Stimulated activated CD4-positive, alpha-beta T cell treated with anti-CD3 and anti-CD28 coated beads, Interleukin-2, amount 100 ng/mL, for 48 hours (primary cell): ENCODE measurements at regions not wholly inside any gene's neighbourhood (a gene's known extent, or its start where the extent isn't known, plus 50 kb on each side); places are given as distances from the start of the nearest gene placed in this dataset.

Source experiments
- DNase-seq, 2 donors: peaks; one replicate each; pipeline ENCODE4 v3.0.0-alpha.2; 2020

DNA sequence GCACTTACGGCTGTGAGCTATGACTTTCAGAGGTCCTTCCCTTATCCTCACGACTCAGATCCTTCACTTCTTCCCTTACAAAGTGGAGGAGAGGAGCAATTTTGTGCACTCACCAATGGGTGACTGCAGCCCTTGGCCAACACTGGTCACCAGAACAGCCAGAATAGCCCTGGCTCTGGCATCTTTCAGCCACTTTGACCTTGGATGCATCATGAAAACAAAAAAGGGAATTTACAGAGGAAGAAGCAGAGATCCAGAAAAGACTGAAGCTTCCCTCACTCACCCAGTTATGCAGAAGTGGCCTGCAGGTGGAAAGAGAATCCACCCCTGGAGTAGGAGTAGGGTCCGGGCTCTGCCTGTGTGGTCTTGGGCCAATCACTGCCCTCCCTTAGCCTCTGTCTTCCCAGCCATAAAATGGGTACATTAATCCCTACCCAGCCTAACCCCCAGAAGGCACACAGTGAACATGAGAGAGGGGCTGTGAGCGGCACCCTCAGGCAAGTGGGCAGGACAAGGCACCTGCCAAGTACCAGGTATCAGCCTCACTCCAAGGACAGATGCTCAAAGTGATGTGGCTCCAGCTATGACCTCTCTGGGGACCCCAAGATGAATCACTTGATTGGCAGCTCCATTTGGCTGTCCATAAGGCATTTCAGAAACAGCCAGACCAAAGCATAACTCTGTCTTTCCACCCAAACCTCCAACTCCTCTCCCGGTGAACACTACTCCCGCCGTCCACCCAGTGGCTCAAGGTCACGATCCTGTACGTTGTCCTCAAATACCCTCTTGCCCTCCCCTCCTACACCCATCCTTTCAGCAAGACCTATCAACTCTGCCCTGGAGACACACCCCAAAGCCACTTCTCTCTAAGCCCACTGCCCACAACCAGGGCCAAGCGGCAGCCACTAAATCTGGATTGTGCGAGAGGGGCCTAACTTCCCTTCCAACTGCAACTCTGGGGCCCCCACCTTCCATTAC is 129.8 kb upstream of the ZMIZ1 start:
- DNase-seq = no peak

DNA sequence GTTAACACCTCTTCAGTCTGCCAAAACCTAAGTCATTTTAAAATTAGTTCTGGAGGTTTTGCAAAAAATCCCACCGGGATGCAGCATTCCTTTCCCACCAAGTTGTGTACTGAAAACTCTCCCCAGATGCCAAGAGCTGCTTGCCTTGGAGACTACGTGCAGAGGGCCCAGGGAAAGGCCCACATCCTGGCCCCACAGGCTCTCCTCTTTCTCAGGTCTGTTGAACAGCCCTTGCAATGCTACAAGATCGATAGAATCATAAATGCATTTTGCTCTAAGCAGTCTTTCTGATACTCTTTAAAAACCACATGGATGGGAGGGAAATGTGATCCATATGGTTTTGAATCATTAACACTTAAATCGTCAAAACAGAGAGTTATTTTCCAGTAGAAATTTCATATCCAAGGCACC is 126.7 kb upstream of the ZMIZ1 start:
- no peak for DNase-seq

DNA sequence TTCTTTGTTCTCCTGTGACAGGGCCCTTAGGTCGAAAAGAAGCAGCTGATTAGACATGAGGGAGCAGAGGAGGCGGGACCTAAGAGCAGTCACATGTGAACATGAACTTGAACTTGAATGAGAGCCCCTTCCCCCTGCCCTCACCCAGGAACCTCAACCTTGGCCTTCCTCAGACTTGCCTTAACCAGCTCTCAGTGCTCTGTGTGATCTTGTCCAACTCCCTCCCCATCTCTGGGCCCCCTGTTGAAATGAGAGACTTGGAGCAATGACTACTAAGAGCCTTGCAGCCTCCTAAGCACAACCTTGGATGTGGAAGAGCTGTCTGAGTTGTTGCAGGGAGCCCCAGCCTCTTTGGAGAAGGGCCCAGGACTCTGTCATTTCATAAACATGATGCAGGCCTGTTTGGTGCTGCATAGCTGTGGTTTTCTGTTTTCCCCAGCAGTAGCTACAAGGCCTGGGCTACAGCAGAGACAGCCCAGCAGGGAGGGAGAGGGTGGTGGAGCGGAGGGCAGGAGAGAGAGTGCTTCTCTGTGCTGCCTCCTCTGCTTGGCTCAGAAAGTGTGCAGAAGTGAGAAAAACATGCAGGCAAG is 123.9 kb upstream of the ZMIZ1 start:
- no peak for DNase-seq

DNA sequence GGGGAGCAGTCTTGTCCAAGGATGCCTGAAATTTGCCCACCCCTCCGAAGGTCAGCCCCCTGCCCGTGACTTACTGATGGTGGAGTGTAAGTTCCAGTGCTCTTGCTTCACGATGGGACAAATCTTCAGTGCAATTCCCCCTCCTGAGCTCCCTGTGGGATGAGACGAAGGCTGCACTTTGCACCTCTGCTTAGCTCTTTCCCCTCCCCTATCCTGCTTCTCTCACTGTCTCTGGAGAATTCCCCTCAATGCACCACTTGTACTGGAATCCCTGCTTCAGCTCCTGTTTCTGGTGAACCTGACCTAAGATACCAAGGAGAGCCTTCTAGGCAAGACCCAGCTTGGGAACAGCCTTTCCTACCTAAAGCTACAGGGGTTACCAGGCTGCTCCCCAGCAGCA is 122.9 kb upstream of the ZMIZ1 start:
- DNase-seq = no peak

DNA sequence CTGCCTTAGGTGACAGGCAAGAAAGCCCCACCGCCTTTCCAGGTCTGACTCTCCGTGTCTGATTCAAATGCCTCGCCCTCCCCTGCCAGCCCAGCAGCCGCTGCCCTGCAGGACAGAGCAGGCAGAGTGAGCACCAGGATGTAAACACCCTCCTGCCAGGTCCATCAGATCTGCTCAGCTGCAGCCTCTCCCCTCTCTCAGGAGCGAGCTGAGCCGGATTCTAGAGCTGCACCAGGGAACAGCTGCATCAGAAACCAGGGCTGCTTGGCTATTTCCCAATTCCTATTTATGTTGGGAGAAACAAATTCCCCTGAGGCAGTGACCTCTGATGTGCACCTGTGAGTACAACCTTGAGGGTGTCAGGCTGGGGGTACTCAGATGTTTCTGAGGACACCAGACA is 121.5 kb upstream of the ZMIZ1 start:
- no peak for DNase-seq

DNA sequence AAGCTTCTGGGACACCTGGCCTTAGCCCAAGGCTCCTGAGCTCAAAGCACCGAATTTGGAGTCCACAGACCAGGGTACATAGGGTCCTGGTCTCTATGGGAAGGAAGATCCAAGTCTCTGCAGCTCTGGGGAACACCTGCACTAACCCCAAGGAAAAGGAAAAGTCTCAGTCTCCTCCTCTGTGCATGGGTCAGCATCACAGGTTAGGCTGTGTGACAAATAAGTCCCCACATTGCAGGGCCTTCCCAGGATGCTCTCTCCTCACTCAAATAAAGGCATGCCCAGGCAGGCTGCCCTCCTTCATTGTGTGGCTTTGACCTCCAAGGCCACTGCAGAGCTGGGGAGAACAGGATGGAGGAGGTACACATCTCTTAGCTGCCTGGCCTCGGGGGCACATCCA is 121.0 kb upstream of the ZMIZ1 start:
- no peak for DNase-seq

DNA sequence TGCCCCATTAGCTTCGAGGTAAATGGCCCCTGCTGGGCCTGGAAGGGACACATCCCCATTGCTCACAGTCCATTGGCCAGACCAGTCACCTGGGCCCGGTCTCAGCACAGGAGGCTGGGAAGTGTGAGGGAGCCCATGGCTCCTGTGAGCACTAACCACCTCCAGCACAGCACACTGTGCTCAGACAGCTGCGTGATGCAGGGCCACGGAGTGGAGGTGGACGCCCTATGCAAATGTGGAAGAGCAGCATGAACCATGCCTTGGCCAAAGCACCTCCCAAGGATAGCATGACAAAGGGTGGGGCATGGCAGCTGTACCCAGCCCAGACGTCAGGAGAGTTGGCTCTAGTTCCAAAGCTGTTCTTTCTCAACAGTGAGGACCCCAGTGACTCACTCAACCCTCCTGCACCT is 120.1 kb upstream of the ZMIZ1 start:
- DNase-seq = no peak

DNA sequence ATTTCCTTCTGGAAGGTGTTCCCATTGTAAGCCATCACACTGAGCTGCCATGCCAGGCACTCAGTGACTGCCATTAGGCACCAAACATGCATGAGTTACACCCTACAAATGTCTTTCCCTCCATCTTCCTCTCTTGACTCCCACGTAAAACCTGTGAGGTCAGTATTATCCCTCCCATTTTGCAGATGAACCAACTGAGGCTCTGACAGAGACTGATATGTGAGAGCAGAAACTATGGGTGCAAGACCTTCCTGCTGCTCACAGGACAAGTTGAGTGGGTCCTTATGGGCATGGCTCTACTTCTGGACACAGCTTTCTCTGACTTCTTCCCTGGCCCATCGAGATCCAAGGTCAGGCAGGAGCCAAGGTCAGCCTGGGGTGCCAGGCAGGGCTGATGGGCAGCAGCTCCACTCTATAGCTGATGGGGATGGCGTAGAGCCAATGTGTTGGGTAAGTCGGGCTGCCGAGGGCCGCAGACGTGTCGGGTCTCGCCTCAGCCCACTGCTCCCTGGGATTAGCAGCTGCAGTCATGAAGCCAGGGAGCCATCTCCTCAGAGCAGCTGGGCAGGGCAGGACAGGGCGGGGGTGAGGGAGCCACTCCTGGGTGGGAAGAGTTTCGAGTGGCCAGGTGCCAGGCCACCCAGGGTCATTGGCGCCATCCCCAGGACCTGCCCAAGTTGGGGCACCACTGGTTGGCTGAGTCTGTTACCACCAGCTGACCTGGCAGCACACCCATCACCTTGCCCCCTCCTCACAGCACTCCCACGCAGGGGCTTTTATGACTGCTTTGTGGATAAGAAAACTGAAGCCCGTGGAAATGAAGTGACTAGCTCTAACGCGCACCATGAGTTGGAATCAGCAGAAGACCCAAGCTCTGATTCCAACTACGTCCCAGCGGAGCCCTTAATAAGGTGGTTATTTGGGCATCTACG is 117.8 kb upstream of the ZMIZ1 start:
- no peak for DNase-seq

DNA sequence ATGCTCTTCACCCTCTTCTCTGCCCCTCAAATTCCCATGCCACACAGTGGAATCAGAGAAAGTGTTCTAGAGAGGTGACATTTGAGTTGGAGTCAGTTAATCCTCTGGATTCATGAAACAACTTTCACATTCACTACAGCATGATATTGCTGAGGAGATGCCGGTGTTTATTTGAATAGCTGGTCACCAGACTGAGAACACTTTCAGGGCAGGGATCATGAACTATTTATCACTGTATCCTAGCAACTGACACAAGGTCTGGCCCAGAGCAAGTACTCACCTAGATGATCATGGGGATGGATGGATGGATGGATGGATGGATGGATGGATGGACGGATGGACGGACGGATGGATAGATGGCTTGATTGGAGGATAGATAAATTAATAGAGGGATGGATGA is 116.7 kb upstream of the ZMIZ1 start:
- DNase-seq = no peak

DNA sequence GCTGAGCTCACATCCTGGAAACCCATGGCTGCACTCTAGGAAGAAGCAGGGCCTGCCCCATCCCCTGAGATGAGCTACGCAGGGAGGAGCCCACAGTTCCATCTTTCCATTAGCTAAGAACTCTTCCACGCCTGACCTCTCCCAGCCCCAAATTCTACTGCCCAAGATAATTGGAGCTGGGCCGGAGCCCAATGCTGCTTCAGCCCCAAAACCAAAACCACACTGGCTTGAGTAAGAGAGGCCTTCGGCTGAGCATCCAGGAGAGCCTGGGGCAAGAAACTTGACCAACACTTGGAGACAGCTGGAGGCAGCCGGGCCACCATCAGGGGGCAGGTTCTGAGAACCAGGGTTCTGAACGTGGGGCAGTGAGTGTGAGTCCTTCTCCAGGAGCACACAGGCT is 116.1 kb upstream of the ZMIZ1 start:
- DNase-seq = no peak

DNA sequence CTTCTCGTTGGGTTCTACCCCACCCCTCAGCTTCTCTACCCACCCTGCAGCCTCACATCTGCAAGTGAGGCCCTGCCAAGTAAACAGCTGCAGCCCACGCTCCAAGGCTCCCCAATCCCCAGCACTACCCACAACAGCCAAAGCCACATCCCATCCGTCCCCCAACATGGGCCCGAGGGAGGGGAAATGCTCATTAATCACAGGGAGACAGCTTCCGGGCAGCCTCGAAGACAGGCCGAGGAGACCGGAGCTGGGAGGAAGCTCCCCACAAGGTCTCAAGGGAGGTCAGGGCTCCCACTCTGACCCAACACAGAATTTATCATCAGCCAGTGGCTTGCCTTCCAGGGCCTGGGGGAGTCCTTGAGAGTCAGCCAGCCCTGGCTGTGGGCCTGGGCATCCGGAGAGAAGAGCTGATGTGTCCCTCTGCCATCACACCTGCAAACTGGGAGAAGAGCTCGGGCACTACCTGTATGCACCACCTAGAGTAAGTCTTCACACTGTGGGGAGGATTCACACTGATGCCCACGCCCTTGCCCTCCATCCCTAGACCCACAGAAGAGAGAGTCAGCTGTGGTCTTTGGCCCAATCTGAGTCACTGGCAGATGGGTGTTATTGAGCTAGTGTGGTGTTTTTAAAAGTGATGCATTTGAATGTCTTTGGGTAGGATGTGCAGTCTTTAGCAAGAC is 115.5 kb upstream of the ZMIZ1 start:
- DNase-seq = no peak

DNA sequence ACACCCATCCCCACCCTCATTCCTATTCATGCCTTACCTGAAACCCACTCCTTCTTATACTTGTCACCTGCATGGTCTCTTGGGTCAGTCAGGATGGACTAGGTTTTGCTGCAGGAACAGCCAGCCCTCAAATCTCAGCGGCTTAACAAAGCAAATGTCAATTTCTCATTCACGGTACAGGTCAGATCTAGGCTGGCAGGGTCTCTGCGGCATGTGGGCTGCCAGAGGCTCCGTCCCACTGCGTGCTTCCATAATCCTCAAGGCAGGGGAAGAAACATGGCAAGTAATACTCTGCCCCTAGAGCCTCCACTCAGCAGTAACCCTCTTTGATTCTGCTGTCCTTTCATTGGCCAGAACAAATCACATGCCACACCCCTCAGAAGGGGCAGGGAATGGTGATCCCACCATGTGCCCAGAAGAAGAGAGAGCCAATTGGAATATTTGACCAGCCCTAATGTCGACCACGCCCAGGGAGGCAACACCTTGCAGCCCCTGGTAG is 114.9 kb upstream of the ZMIZ1 start:
- no peak for DNase-seq

DNA sequence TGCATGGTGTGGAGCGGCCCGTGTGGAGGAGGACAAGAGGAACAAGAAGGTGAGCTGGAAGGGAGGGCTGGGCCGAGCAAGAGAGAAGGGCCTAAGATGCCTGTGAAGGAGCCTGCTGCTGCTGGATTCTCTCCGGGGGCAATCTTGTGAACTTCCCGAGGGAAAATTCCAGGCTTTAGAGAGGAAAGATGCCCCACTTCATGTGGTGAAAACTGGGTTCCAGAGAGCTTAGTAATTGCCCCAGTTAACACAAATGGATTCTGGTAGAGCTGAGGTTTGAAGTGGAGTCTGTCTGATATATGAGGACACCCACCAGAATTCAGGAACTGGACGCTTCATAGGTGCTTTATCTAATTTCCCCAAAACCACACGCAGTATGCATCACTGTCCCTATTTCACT is 114.1 kb upstream of the ZMIZ1 start:
- no peak for DNase-seq

DNA sequence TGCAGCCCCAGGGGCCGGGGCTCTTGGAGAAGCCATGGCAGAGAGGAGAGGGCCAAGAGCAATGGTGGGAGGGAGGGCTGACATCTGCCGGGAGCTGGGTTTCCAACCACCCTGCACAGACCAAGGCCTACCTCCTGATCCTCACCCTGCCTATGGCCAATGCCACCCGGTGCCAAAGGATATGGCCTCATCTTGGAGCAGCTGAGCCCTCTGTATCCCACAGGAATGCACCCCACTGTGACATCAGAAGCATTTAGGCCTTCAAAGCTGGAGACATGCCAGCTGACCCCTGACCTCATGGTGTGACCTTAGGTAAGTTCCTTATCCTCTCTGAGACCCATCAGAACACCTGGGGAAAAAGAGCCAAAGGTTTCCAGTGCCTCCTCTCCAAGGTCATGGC is 113.6 kb upstream of the ZMIZ1 start:
- DNase-seq = no peak

DNA sequence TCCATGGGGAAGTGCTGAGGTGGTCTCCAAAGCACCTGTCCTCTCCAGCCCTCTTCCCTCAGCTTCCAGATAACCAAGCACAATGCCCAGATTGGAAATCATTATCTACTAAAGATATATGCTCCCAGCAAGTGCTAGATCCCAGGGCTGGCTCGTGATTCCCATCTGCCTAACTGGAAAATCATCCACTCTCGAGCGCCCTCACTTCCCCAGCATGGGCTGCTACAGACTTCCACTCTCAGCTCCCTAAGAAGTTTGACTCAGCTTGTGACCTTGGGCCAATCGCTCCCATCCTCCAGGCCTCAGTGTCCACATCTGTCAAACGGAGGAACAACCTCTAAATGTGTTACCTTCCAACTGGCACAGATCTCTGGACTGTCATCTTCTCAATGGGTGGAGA is 112.4 kb upstream of the ZMIZ1 start:
- no peak for DNase-seq

DNA sequence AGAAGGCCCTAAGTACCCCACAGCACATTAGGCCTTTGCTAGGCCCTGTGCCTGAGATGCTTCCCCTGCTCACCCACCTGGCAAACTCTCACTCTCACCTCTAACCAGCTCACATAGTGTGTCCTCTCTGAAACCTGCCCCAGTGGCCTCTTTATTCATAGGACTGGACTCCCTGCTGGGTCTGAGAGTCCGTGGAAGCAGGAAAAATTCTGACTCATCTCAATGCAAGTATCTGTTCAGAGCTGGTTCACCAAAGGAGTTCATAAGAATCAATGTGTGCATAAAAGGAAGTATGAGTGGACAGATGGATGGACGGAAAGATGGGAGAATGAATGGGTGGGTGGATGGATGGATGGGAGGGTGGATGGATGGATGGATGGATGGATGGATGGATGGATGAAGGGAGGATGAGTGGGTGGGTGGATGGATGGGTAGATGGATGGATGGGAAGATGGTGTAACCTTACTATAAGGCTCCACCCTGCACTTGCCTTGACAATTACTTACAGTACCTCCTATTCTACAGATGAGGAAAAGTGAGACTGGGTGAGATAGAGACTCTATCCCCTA is 111.2 kb upstream of the ZMIZ1 start:
- no peak for DNase-seq

DNA sequence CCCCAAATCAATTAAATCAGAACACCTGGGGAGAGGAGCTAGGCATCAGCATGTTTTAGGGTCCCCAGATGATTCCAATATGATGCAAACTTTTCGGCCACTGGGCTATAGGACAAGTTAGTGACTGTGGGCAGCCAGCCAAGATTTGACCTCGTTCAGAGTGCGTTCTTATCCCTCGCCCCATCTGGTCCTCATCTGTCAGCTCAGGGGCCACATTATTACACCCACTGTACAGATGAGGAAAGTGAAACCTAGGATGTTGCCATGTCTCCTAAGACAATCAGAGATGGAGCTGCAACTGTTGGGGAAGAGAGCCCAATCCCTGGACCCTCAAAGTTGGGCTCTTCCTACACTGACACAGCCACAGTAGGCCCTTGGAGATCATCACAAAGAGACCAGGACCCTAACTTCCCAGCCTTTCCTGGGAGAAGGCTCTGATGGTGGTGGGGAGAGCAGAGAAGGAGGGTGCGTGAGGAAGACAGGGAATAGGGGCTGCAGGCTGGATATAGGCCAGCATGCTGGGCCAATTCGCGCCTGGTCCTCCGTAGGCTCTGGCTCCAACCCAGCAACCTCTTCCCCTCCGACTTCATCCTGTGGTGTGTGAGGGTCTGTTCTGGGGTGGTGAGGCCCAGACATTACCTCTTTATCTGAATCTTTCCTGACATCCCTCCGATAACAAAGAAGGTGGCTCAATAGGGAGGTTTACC is 109.4 kb upstream of the ZMIZ1 start:
- DNase-seq = no peak

DNA sequence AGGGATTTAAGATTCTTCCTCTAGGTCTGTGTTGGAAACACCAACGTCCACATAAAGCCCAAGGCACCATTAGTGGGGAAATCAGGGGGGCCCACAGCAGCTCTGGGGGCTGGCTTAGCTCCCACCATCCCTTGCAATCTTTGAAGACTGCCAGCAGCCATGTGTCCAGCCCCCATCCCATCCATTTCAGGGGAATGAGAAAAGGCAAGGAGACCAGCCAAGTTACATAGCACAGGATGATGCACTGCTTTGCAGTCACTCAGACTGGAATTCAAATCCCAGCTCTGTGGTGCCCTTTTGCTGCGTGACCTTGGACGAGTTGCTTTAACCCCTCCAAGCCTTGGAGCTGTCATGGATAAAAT is 108.9 kb upstream of the ZMIZ1 start:
- no peak for DNase-seq

DNA sequence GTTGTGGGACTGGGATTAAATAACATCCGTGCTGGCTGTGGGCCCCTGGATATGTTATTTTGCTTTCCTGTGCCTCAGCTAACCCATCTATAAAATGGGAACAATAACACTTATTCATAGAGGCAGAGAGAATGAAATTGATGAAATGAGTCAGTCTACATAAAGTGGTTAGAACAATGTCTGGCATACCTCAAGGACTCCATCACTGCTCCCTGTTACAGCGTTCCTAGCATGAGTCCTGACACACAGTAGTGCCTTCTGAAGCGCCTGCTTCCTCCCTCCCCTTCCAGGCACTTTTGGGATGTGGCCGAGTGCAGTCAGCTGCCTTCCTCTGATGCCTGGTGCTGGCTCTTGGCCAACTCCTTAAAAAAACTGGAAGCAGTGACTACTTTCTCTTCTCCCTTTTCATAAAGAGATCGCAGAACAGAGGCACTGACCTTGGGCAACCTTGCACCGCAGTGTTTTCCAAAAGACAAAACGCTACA is 108.4 kb upstream of the ZMIZ1 start:
- DNase-seq = no peak

DNA sequence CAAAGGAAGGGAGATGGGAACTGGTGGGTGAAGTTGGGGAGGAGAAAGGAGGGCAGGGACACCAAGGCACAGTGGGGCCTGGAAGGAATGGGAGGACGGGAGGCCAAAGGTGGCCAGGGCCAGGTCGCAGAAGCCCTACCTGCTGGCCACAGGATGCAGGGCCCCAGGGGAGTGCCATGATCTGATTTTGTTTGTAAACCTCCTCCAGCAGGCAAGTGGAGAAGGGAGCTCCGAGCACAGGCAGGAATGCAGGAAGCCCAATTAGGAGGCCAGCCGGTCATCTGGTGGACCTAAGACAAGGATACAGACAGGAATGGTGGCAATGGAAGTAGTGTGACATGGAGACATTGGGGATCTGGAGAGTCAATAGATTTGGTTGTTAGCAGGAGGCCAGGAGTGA is 107.0 kb upstream of the ZMIZ1 start:
- DNase-seq = no peak
